H1 (cell line): ENCODE measurements at regions not wholly inside any gene's neighbourhood (a gene's known extent, or its start where the extent isn't known, plus 50 kb on each side); places are given as distances from the start of the nearest gene placed in this dataset.

Experiments used
- CTCF ChIA-PET: fragments of 300-600 bp; sonication (Branson Sonifier 250); formaldehyde crosslinking; loops from one replicate; lab custom pipeline; 2021; ENCODE audit not compliant: partially characterized antibody; lab: Charles Lee
- POLR2A ChIA-PET: fragments of 300-600 bp; sonication (Branson Sonifier 250); formaldehyde crosslinking; loops from one replicate; lab custom pipeline; 2021; ENCODE audit warnings: inconsistent platforms; ENCODE audit not compliant: partially characterized antibody; lab: Charles Lee
- DNase-seq, 2 experiments: peaks; one replicate each; pipeline versions ENCODE4 v3.0.0 to v3.0.0-alpha.2; 2010 to 2022; ENCODE audit warnings: low spot score in 2 of 2, low read depth in 1 of 2, mixed read lengths in 1 of 2
- FAIRE-seq: peaks from 2 replicates; lab custom pipeline; 2011; peaks lifted over from hg19 to GRCh38; lab: Jason Lieb, UNC
- H2AFZ ChIP-seq: 2 replicates; pipeline ENCODE4 v1.8.1; 2012; ENCODE audit warnings: low read length, inconsistent platforms
- H2AK5ac ChIP-seq: 2 replicates; pipeline ENCODE4 v1.6.1; 2013; ENCODE audit warnings: low read depth, low read length
- H2BK120ac ChIP-seq: replicated peaks from 2 replicates; pipeline ENCODE3; 2013; ENCODE audit warnings: low read depth, low read length, inconsistent platforms
- H2BK12ac ChIP-seq: 2 replicates; pipeline ENCODE4 v1.6.1; 2013; ENCODE audit warnings: low read depth, low read length
- H2BK15ac ChIP-seq: 2 replicates; pipeline ENCODE4 v1.6.1; 2013; ENCODE audit warnings: low read length
- H2BK20ac ChIP-seq: 2 replicates; pipeline ENCODE4 v1.6.1; 2013; ENCODE audit warnings: low read length
- H2BK5ac ChIP-seq: 2 replicates; pipeline ENCODE4 v1.6.1; 2013; ENCODE audit warnings: low read depth, low read length
- H3K14ac ChIP-seq: 2 replicates; pipeline ENCODE4 v1.6.1; 2013; ENCODE audit warnings: inconsistent platforms; ENCODE audit not compliant: insufficient read length
- H3K18ac ChIP-seq: 2 replicates; pipeline ENCODE4 v1.6.1; 2013; ENCODE audit warnings: low read length; ENCODE audit errors: extremely low read depth
- H3K23ac ChIP-seq: 2 replicates; pipeline ENCODE4 v1.6.1; 2013; ENCODE audit warnings: inconsistent platforms; ENCODE audit not compliant: insufficient read length
- H3K23me2 ChIP-seq: 2 replicates; pipeline ENCODE4 v1.6.1; 2013; ENCODE audit warnings: low read depth, low read length
- H3K27ac ChIP-seq: 2 replicates; pipeline ENCODE4 v1.6.1; 2011; ENCODE audit warnings: low read depth, low read length, inconsistent platforms
- H3K27me3 ChIP-seq, 4 experiments: replicated peaks in 1 of 4; 1 replicate in 1 of 4; 2 replicates in 3 of 4; pipeline versions ENCODE4 v1.6.1 to v1.8.1; 2011 to 2013; ENCODE audit warnings: low read length in 3 of 4, mild to moderate bottlenecking in 3 of 4, inconsistent platforms in 2 of 4, mixed read lengths in 2 of 4, moderate library complexity in 1 of 4; ENCODE audit not compliant: control insufficient read depth in 3 of 4, insufficient read depth in 3 of 4; ENCODE audit errors: extremely low read depth in 1 of 4
- H3K36me3 ChIP-seq, 4 experiments: 2 replicates each; pipeline versions ENCODE4 v1.6.1 to v1.8.1; 2011 to 2013; ENCODE audit warnings: mild to moderate bottlenecking in 4 of 4, low read length in 3 of 4, moderate library complexity in 2 of 4, control low read depth in 1 of 4, inconsistent platforms in 1 of 4; ENCODE audit not compliant: insufficient read depth in 4 of 4, control insufficient read depth in 2 of 4
- H3K4ac ChIP-seq: replicated peaks from 2 replicates; pipeline ENCODE3; 2013; ENCODE audit warnings: low read length, low read depth, mixed read lengths, inconsistent platforms; ENCODE audit not compliant: insufficient read length
- H3K4me1 ChIP-seq, 4 experiments: replicated peaks in 1 of 4; 1 replicate in 1 of 4; 2 replicates in 3 of 4; pipeline versions ENCODE4 v1.6.1 to v1.8.1; 2011 to 2013; ENCODE audit warnings: low read length in 3 of 4, inconsistent platforms in 2 of 4, mixed read lengths in 1 of 4; ENCODE audit not compliant: insufficient read depth in 4 of 4, control insufficient read depth in 3 of 4
- H3K4me2 ChIP-seq, 2 experiments: 2 replicates each; pipeline versions ENCODE4 v1.6.1 to v1.8.1; 2011 to 2013; ENCODE audit warnings: low read depth in 2 of 2, low read length in 2 of 2, control low read depth in 1 of 2, inconsistent platforms in 1 of 2, mild to moderate bottlenecking in 1 of 2; ENCODE audit not compliant: insufficient read depth in 1 of 2
- H3K4me3 ChIP-seq, 4 experiments: fragments of 200-600, 300-600 bp in 1 of 4; sonication (generic), shearing (Covaris generic), sonication (Bioruptor Twin) in 1 of 4; 2 replicates each; pipeline versions ENCODE4 v1.5.1 to v1.8.1; 2011 to 2016; ENCODE audit warnings: low read length in 4 of 4, low read depth in 3 of 4, control low read depth in 2 of 4, inconsistent platforms in 2 of 4, mild to moderate bottlenecking in 2 of 4, mixed read lengths in 1 of 4, moderate library complexity in 1 of 4; ENCODE audit not compliant: insufficient read depth in 2 of 4; ENCODE audit errors: extremely low read depth in 1 of 4
- H3K56ac ChIP-seq: replicated peaks from 2 replicates; pipeline ENCODE3; 2013; ENCODE audit warnings: low read depth, mild to moderate bottlenecking, mixed read lengths, low read length, inconsistent platforms; ENCODE audit not compliant: insufficient read length
- H3K79me1 ChIP-seq: 2 replicates; pipeline ENCODE4 v1.6.1; 2013; ENCODE audit warnings: low read depth, low read length, control low read depth
- H3K79me2 ChIP-seq, 2 experiments: 2 replicates each; pipeline versions ENCODE4 v1.6.1 to v1.8.1; 2012 to 2013; ENCODE audit warnings: low read length in 2 of 2, mild to moderate bottlenecking in 2 of 2, inconsistent platforms in 1 of 2; ENCODE audit not compliant: insufficient read depth in 2 of 2, control insufficient read depth in 1 of 2
- H3K9ac ChIP-seq, 4 experiments: replicated peaks in 1 of 4; 1 replicate in 1 of 4; 2 replicates in 3 of 4; pipeline versions ENCODE4 v1.6.1 to v1.8.1; 2011 to 2013; ENCODE audit warnings: low read depth in 3 of 4, low read length in 3 of 4, control low read depth in 2 of 4, mild to moderate bottlenecking in 2 of 4, moderate library complexity in 2 of 4, inconsistent platforms in 1 of 4; ENCODE audit errors: extremely low read depth in 1 of 4
- H3K9me3 ChIP-seq, 2 experiments: 2 replicates each; pipeline versions ENCODE4 v1.6.1 to v1.8.1; 2012 to 2013; ENCODE audit warnings: mild to moderate bottlenecking in 2 of 2, moderate library complexity in 2 of 2, control low read depth in 1 of 2, inconsistent platforms in 1 of 2, low read depth in 1 of 2, low read length in 1 of 2, mixed read lengths in 1 of 2; ENCODE audit not compliant: insufficient read depth in 2 of 2
- H4K20me1 ChIP-seq, 2 experiments: replicated peaks in 1 of 2; 2 replicates each; pipeline versions ENCODE3 to v1.8.1; 2011 to 2013; ENCODE audit warnings: inconsistent platforms in 2 of 2, low read length in 2 of 2, mild to moderate bottlenecking in 1 of 2; ENCODE audit not compliant: insufficient read depth in 2 of 2, control insufficient read depth in 1 of 2
- H4K5ac ChIP-seq: 2 replicates; pipeline ENCODE4 v1.6.1; 2013; ENCODE audit warnings: low read length, low read depth, mixed read lengths, inconsistent platforms; ENCODE audit not compliant: insufficient read length
- H4K8ac ChIP-seq: 2 replicates; pipeline ENCODE4 v1.8.0; 2013; ENCODE audit warnings: mild to moderate bottlenecking, moderate library complexity, low read length, inconsistent platforms; ENCODE audit not compliant: insufficient read depth; ENCODE audit errors: extremely low read depth
- H4K91ac ChIP-seq: replicated peaks from 2 replicates; pipeline ENCODE3; 2013; ENCODE audit warnings: low read length, mixed read lengths, inconsistent platforms; ENCODE audit not compliant: insufficient read length
- BACH1 ChIP-seq: IDR thresholded peaks from 2 replicates; pipeline ENCODE4 v1.6.1; 2012; ENCODE audit warnings: low read length, improper control_type of control experiment
- BCL11A ChIP-seq, 2 experiments: IDR thresholded peaks; one replicate each; pipeline ENCODE4 v1.6.1; 2011; ENCODE audit warnings: low read depth in 2 of 2, low read length in 2 of 2, mild to moderate bottlenecking in 2 of 2
- CBX5 ChIP-seq: fragments of 300-800, 300-1000 bp; sonication (generic); IDR thresholded peaks from 2 replicates; pipeline ENCODE4 v1.7.1; 2016; ENCODE audit warnings: antibody characterized with exemption, low read length, low read depth
- GABPA ChIP-seq: IDR thresholded peaks from 2 replicates; pipeline ENCODE4 v1.6.1; 2011; ENCODE audit warnings: mild to moderate bottlenecking, low read length, moderate library complexity, borderline replicate concordance; ENCODE audit not compliant: insufficient read depth
- JUND ChIP-seq: IDR thresholded peaks from 2 replicates; pipeline ENCODE4 v1.6.1; 2011; ENCODE audit warnings: mild to moderate bottlenecking, improper control_type of control experiment, low read length
- MAFK ChIP-seq: IDR thresholded peaks from 2 replicates; pipeline ENCODE4 v1.6.1; 2012; ENCODE audit warnings: low read depth, mild to moderate bottlenecking, improper control_type of control experiment, low read length
- NRF1 ChIP-seq: IDR thresholded peaks from 2 replicates; pipeline ENCODE4 v1.6.1; 2011; ENCODE audit warnings: mild to moderate bottlenecking, low read depth, low read length, improper control_type of control experiment
- SAP30 ChIP-seq: fragments of 300-600 bp; sonication (generic); IDR thresholded peaks from 2 replicates; pipeline ENCODE4 v1.7.1; 2012; ENCODE audit warnings: low read length, moderate library complexity, mild to moderate bottlenecking, inconsistent platforms; ENCODE audit not compliant: insufficient read depth, insufficient replicate concordance
- SIN3A ChIP-seq, 2 experiments: IDR thresholded peaks in 1 of 2; conservative IDR thresholded peaks in 1 of 2; 2 replicates each; pipeline ENCODE4 v1.6.1; 2011 to 2012; ENCODE audit warnings: low read length in 2 of 2, improper control_type of control experiment in 1 of 2, low read depth in 1 of 2, mild to moderate bottlenecking in 1 of 2
- YY1 ChIP-seq: IDR thresholded peaks from 2 replicates; pipeline ENCODE4 v1.6.1; 2011; ENCODE audit warnings: low read depth, mild to moderate bottlenecking, low read length
- ZNF274 ChIP-seq: IDR thresholded peaks from 2 replicates; pipeline ENCODE4 v1.7.0; 2012; ENCODE audit warnings: low read length, borderline replicate concordance; ENCODE audit errors: extremely low read depth
- WGBS, 2 experiments: shearing (Covaris generic) in 1 of 2; methylation state at CpG; one replicate each; pipeline versions ENCODE4 v1.1.6 to v1.1.7; 2013 to 2015; ENCODE audit warnings: low lambda C conversion rate in 2 of 2, mixed read lengths in 2 of 2, inconsistent platforms in 1 of 2, low coverage in 1 of 2, missing lambda C conversion rate in 1 of 2; ENCODE audit not compliant: insufficient replicate concordance in 2 of 2, insufficient coverage in 1 of 2, insufficient read length in 1 of 2; ENCODE audit errors: extremely low coverage in 1 of 2, missing lambda C conversion rate in 1 of 2; 5-methylcytosine and 5-hydroxymethylcytosine counted together

DNA sequence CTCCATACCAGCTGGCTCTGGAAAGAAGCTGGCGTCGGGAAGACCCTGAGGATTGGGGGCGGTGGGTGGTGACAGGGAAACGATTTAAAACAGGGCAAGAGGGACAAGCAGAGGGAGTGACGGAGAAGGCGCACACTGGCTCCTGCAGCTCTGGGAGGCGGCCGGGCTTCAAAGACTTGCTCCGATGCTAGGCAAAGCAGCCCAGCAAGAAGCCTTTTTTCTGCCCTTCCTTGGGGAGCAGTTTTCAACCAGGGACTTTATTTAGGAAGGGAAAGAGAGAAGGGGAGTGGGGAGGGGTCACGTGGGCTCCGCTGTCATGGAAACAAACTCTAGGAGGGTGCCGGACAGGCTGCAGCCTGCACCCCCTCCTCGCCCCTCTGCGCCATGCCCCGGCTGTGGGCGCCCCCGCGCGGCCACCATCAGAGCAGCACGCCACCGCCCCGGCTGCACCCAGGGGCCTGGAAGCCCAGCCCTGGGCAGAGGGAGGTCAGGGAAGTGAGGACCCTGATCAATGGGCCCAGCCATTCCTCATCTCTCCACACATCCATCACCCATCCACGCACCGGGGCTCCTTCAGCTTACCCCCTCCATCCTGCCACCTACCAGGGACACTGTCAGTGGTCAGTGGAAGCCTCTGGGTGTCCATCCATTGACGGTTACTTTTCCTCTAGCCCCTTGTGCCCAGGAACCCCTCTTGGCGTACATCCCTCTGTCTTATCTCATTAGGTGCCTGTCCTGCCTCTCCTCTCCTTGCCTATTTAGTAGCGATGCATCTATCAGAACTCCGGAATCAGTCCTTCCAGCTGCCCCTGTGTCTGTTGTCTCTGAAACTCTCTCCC is 66.6 kb upstream of the CCDC167 start:
- Histone ChIP-seq H3K79me2 (no peaks in the 10 kb centered on the region), H3K4me1 (peaks cover 2 to 13% (median 5%) of the 10 kb centered on the region in 4 experiments; a peak in 6 of 7 replicates), H4K91ac (no peak overlapping the region), H3K4me3 (peak overlapping the region; percentile 21 to 71 (median 54)), H3K9me3 (no peaks in the 10 kb centered on the region), H3K4ac (no peak overlapping the region), H2AFZ (0 out of 2 replicates have a peak overlapping the region, but pooled peaks have one; percentile 21), H3K27me3 (no peaks in the 10 kb centered on the region; a peak in 2 of 7 replicates), H2BK5ac (no peak overlapping the region), H3K56ac (no peak overlapping the region), H2BK12ac (no peak overlapping the region; the same call in 1 of the 2 replicates), H4K5ac (no peak overlapping the region), H3K4me2 (peak overlapping the region; percentile 60 to 80), H2BK120ac (no peak overlapping the region), H3K23me2 (peaks cover 8% of the 10 kb centered on the region; the same call in 1 of the 2 replicates), H3K27ac (no peak overlapping the region), H3K36me3 (no peaks in the 10 kb centered on the region), H2BK20ac (no peak overlapping the region), H3K79me1 (no peaks in the 10 kb centered on the region), H3K23ac (no peak overlapping the region), H3K9ac (no peak overlapping the region), H3K14ac (no peak overlapping the region), H2AK5ac (no peak overlapping the region), H2BK15ac (no peak overlapping the region), H4K8ac (no peak overlapping the region), H3K18ac (no peak overlapping the region), H4K20me1 (no peaks in the 10 kb centered on the region)
- no peak for FAIRE-seq
- DNase-seq = peak in 1 of 2 experiments; percentile 95
- ChIA-PET POLR2A (interaction anchor here (1.0 to 1.7 kb wide), 3 partner anchors 15 to 28 kb away, joined by 3 to 4 read pairs (median 4); no protein-coding TSS in a partner anchor), CTCF (interaction anchor here (0.5 to 16.3 kb wide), 45 partner anchors 10 to 176 kb away, joined by 3 to 308 read pairs (median 6); no protein-coding TSS in a partner anchor)
- 17% methylated on average over 26 of the region's 28 CpGs; no CpG with 5 or more reads in 1 of the 2 experiments for WGBS, 2 experiments
- TF ChIP-seq BCL11A (IDR thresholded peaks at IDR 0.05; ENCODE audit: low read depth in 2 of 2, low read length in 2 of 2) (no peak), NRF1 (no peak), ZNF274 (no peak), YY1 (peak; percentile 68; the same call in 1 of the 2 replicates), SAP30 (peak; percentile 73), SIN3A (conservative IDR thresholded peaks at IDR 0.05 in 1 of 2, IDR thresholded peaks at IDR 0.05 in 1 of 2; ENCODE audit: low read depth in 1 of 2, low read length in 2 of 2) (peak in 1 of 2 experiments; percentile 60; a peak in 1 of 4 replicates), CBX5 (no peak), JUND (no peak), MAFK (no peak), BACH1 (no peak), GABPA (no peak)
